ENCODE measurements at regions not wholly inside any gene's neighbourhood (a gene's known extent, or its start where the extent isn't known, plus 50 kb on each side); places are given as distances from the start of the nearest gene placed in this dataset.

GRCh38 chr3:72224804-72225509 lies 440.0 kb upstream of the PROK2 start:
- DNase-seq, result peak in 1 of 4 experiments; percentile 14

- no peak for DNase-seq
Measured at GRCh38 chr3:72223628-72224027, 438.7 kb upstream of the PROK2 start.

GRCh38 chr3:72223116-72223515 lies 438.2 kb upstream of the PROK2 start:
- DNase-seq, result no peak

GRCh38 chr3:72222410-72222809 lies 437.5 kb upstream of the PROK2 start:
- DNase-seq, result no peak

GRCh38 chr3:72220946-72221345 lies 436.0 kb upstream of the PROK2 start:
- no peak for DNase-seq

- DNase-seq, result no peak
Measured at GRCh38 chr3:72219752-72220151, 434.8 kb upstream of the PROK2 start.

GRCh38 chr3:72217570-72217969 lies 432.6 kb upstream of the PROK2 start:
- DNase-seq, result no peak

GRCh38 chr3:72214066-72214951 lies 429.4 kb upstream of the PROK2 start:
- DNase-seq, result peak; percentile 60 to 76 (median 72)

- DNase-seq, result peak; percentile 15 to 42 (median 28)
Measured at GRCh38 chr3:72213296-72214065, 428.5 kb upstream of the PROK2 start.

- DNase-seq, result no peak
Measured at GRCh38 chr3:72212396-72212795, 427.4 kb upstream of the PROK2 start.

- DNase-seq, result no peak
Measured at GRCh38 chr3:72210261-72210660, 425.3 kb upstream of the PROK2 start.

- no peak for DNase-seq
Measured at GRCh38 chr3:72205297-72205826, 420.4 kb upstream of the PROK2 start.

- no peak for DNase-seq
Measured at GRCh38 chr3:72204452-72204851, 419.5 kb upstream of the PROK2 start.

GRCh38 chr3:72203613-72204349 lies 418.8 kb upstream of the PROK2 start:
- no peak for DNase-seq

- DNase-seq, result no peak
Measured at GRCh38 chr3:72203105-72203504, 418.2 kb upstream of the PROK2 start.

- DNase-seq, result no peak
Measured at GRCh38 chr3:72200332-72200731, 415.4 kb upstream of the PROK2 start.

GRCh38 chr3:72199530-72199929 lies 414.6 kb upstream of the PROK2 start:
- no peak for DNase-seq

GRCh38 chr3:72196377-72196929 lies 411.5 kb upstream of the PROK2 start:
- DNase-seq, result no peak

GRCh38 chr3:72195895-72196294 lies 410.9 kb upstream of the PROK2 start:
- no peak for DNase-seq

- no peak for DNase-seq
Measured at GRCh38 chr3:72194458-72194857, 409.5 kb upstream of the PROK2 start.

- DNase-seq, result no peak
Measured at GRCh38 chr3:72193771-72194430, 409.0 kb upstream of the PROK2 start.
